ENCODE measurements at regions not wholly inside any gene's neighbourhood (a gene's known extent, or its start where the extent isn't known, plus 50 kb on each side); places are given as distances from the start of the nearest gene placed in this dataset.
"Not testable (repeated sequence)": the region's sequence is repeated elsewhere in the genome, so short reads cannot be mapped to it uniquely, and the experiment has no call there.

GRCh38 chr2:183465048-183465447 is 340.8 kb downstream of the NUP35 start:
- no peaks in the 10 kb centered on the region for H3K4me1 Mint-ChIP-seq
- no peaks in the 10 kb centered on the region for H3K27me3 Mint-ChIP-seq
- H3K9me3 Mint-ChIP-seq: peaks cover 4% of the 10 kb centered on the region
- no peak for ATAC-seq
- H3K27ac Mint-ChIP-seq: no peak overlapping the region
- no peak overlapping the region for H3K4me3 Mint-ChIP-seq
- H3K36me3 Mint-ChIP-seq: peaks cover under 1% of the 10 kb centered on the region

GRCh38 chr2:183474912-183475695 is 350.9 kb downstream of the NUP35 start:
- Mint-ChIP-seq H3K27me3 (no peaks in the 10 kb centered on the region), H3K27ac (no peak overlapping the region), H3K4me3 (no peak overlapping the region), H3K4me1 (no peaks in the 10 kb centered on the region), H3K9me3 (peaks cover 11% of the 10 kb centered on the region), H3K36me3 (peaks cover 5% of the 10 kb centered on the region)
- ATAC-seq: no peak

- no peaks in the 10 kb centered on the region for H3K36me3 Mint-ChIP-seq
- H3K9me3 Mint-ChIP-seq: peaks cover 7% of the 10 kb centered on the region
- H3K4me1 Mint-ChIP-seq: no peaks in the 10 kb centered on the region
- no peak overlapping the region for H3K4me3 Mint-ChIP-seq
- no peak overlapping the region for H3K27ac Mint-ChIP-seq
- H3K27me3 Mint-ChIP-seq: no peaks in the 10 kb centered on the region
- ATAC-seq: no peak
Observed at GRCh38 chr2:183476490-183476889, 352.2 kb downstream of the NUP35 start.

- no peaks in the 10 kb centered on the region for H3K27me3 Mint-ChIP-seq
- H3K36me3 Mint-ChIP-seq: no peaks in the 10 kb centered on the region
- H3K9me3 Mint-ChIP-seq: peaks cover 7% of the 10 kb centered on the region
- H3K4me1 Mint-ChIP-seq: no peaks in the 10 kb centered on the region
- H3K27ac Mint-ChIP-seq: no peak overlapping the region
- no peak for ATAC-seq
- H3K4me3 Mint-ChIP-seq: no peak overlapping the region
Observed at GRCh38 chr2:183477296-183477695, 353.1 kb downstream of the NUP35 start.

GRCh38 chr2:183478941-183479595 is 354.8 kb downstream of the NUP35 start:
- not testable (repeated sequence) for ATAC-seq, H3K4me1 Mint-ChIP-seq, H3K27me3 Mint-ChIP-seq, H3K27ac Mint-ChIP-seq, H3K4me3 Mint-ChIP-seq, H3K36me3 Mint-ChIP-seq
- H3K9me3 Mint-ChIP-seq: peaks cover 12% of the 10 kb centered on the region

- no peaks in the 10 kb centered on the region for H3K27me3 Mint-ChIP-seq
- ATAC-seq: no peak
- H3K4me3 Mint-ChIP-seq: no peak overlapping the region
- H3K36me3 Mint-ChIP-seq: no peaks in the 10 kb centered on the region
- H3K4me1 Mint-ChIP-seq: no peaks in the 10 kb centered on the region
- peaks cover 5% of the 10 kb centered on the region for H3K9me3 Mint-ChIP-seq
- no peak overlapping the region for H3K27ac Mint-ChIP-seq
Observed at GRCh38 chr2:183487326-183487725, 363.1 kb downstream of the NUP35 start.

GRCh38 chr2:183488421-183488820 is 364.2 kb downstream of the NUP35 start:
- ATAC-seq: no peak
- peaks cover 3% of the 10 kb centered on the region for H3K9me3 Mint-ChIP-seq
- no peak overlapping the region for H3K27ac Mint-ChIP-seq
- no peak overlapping the region for H3K4me3 Mint-ChIP-seq
- H3K27me3 Mint-ChIP-seq: no peaks in the 10 kb centered on the region
- H3K4me1 Mint-ChIP-seq: no peaks in the 10 kb centered on the region
- H3K36me3 Mint-ChIP-seq: no peaks in the 10 kb centered on the region

- H3K4me1 Mint-ChIP-seq: peaks cover 2% of the 10 kb centered on the region
- peaks cover 3% of the 10 kb centered on the region for H3K9me3 Mint-ChIP-seq
- H3K27me3 Mint-ChIP-seq: no peaks in the 10 kb centered on the region
- no peaks in the 10 kb centered on the region for H3K36me3 Mint-ChIP-seq
- ATAC-seq: no peak
- H3K27ac Mint-ChIP-seq: no peak overlapping the region
- no peak overlapping the region for H3K4me3 Mint-ChIP-seq
Observed at GRCh38 chr2:183490489-183490888, 366.2 kb downstream of the NUP35 start.

GRCh38 chr2:183490914-183491313 is 366.7 kb downstream of the NUP35 start:
- no peak overlapping the region for H3K4me3 Mint-ChIP-seq
- H3K4me1 Mint-ChIP-seq: peaks cover 6% of the 10 kb centered on the region
- peaks cover 3% of the 10 kb centered on the region for H3K9me3 Mint-ChIP-seq
- H3K36me3 Mint-ChIP-seq: no peaks in the 10 kb centered on the region
- no peak overlapping the region for H3K27ac Mint-ChIP-seq
- no peak for ATAC-seq
- no peaks in the 10 kb centered on the region for H3K27me3 Mint-ChIP-seq

GRCh38 chr2:183493040-183493439 is 368.8 kb downstream of the NUP35 start:
- Mint-ChIP-seq H3K4me1 (peaks cover 13% of the 10 kb centered on the region), H3K27me3 (no peaks in the 10 kb centered on the region), H3K4me3 (no peak overlapping the region), H3K27ac (no peak overlapping the region), H3K9me3 (peaks cover 3% of the 10 kb centered on the region), H3K36me3 (no peaks in the 10 kb centered on the region)
- ATAC-seq: no peak

GRCh38 chr2:183495079-183495478 is 370.8 kb downstream of the NUP35 start:
- H3K4me3 Mint-ChIP-seq: no peak overlapping the region
- H3K9me3 Mint-ChIP-seq: peaks cover 3% of the 10 kb centered on the region
- ATAC-seq: no peak
- no peaks in the 10 kb centered on the region for H3K27me3 Mint-ChIP-seq
- no peaks in the 10 kb centered on the region for H3K36me3 Mint-ChIP-seq
- peaks cover 13% of the 10 kb centered on the region for H3K4me1 Mint-ChIP-seq
- H3K27ac Mint-ChIP-seq: no peak overlapping the region

GRCh38 chr2:183495589-183496267 is 371.5 kb downstream of the NUP35 start:
- Mint-ChIP-seq H3K27me3 (no peaks in the 10 kb centered on the region), H3K9me3 (peaks cover 7% of the 10 kb centered on the region), H3K4me1 (peaks cover 13% of the 10 kb centered on the region), H3K27ac (no peak overlapping the region), H3K4me3 (no peak overlapping the region), H3K36me3 (no peaks in the 10 kb centered on the region)
- peak; percentile 84 for ATAC-seq

- H3K4me3 Mint-ChIP-seq: no peak overlapping the region
- H3K27me3 Mint-ChIP-seq: no peaks in the 10 kb centered on the region
- H3K9me3 Mint-ChIP-seq: peaks cover 12% of the 10 kb centered on the region
- no peak overlapping the region for H3K27ac Mint-ChIP-seq
- ATAC-seq: no peak
- peaks cover 13% of the 10 kb centered on the region for H3K4me1 Mint-ChIP-seq
- no peaks in the 10 kb centered on the region for H3K36me3 Mint-ChIP-seq
Observed at GRCh38 chr2:183497861-183498260, 373.6 kb downstream of the NUP35 start.

GRCh38 chr2:183505911-183506310 is 381.7 kb downstream of the NUP35 start:
- no peak overlapping the region for H3K4me3 Mint-ChIP-seq
- H3K4me1 Mint-ChIP-seq: no peaks in the 10 kb centered on the region
- no peak overlapping the region for H3K27ac Mint-ChIP-seq
- no peaks in the 10 kb centered on the region for H3K36me3 Mint-ChIP-seq
- ATAC-seq: peak; percentile 67
- H3K9me3 Mint-ChIP-seq: peaks cover 14% of the 10 kb centered on the region
- H3K27me3 Mint-ChIP-seq: no peaks in the 10 kb centered on the region

GRCh38 chr2:183511154-183511553 is 386.9 kb downstream of the NUP35 start:
- no peak overlapping the region for H3K27ac Mint-ChIP-seq
- H3K9me3 Mint-ChIP-seq: peaks cover 4% of the 10 kb centered on the region
- no peaks in the 10 kb centered on the region for H3K27me3 Mint-ChIP-seq

More at GRCh38 chr2:183511154-183511553, 386.9 kb downstream of the NUP35 start:
- no peak overlapping the region for H3K4me3 Mint-ChIP-seq
- H3K36me3 Mint-ChIP-seq: no peaks in the 10 kb centered on the region
- H3K4me1 Mint-ChIP-seq: no peaks in the 10 kb centered on the region
- ATAC-seq: no peak

Data from stimulated activated memory B cell treated with anti-CD40 and anti-IgM and Interleukin-4, amounts not matched to agents 10 μg/mL and 1 μg/mL and 100 μg/mL, for 72 hours (primary cell).